Activated CD8-positive, alpha-beta T cell treated with anti-CD3 and anti-CD28 coated beads, Interleukin-2, amount 10 ng/mL, durations not matched to agents 7 days and 5 days (primary cell): ENCODE measurements at regions not wholly inside any gene's neighbourhood (a gene's known extent, or its start where the extent isn't known, plus 50 kb on each side); places are given as distances from the start of the nearest gene placed in this dataset.

Experiments
- ATAC-seq: fragments of 150-1000 bp; cut with Tn5 transposase; one replicate; pipeline ENCODE4 v1.10.0; 2021; ENCODE audit warnings: moderate library complexity
- CTCF ChIA-PET: fragments of 350-600 bp; sonication (Branson Sonifier 250); formaldehyde crosslinking; loops from one replicate; lab custom pipeline; 2021; ENCODE audit warnings: antibody characterized with exemption; lab: Charles Lee
- POLR2A ChIA-PET: fragments of 350-600 bp; sonication (Branson Sonifier 250); formaldehyde crosslinking; loops from one replicate; lab custom pipeline; 2021; ENCODE audit warnings: antibody characterized with exemption; lab: Charles Lee
- DNase-seq: peaks from one replicate; pipeline ENCODE4 v3.0.0-alpha.2; 2020
- H3K27ac Mint-ChIP-seq: one replicate; pipeline ENCODE4 v1.8.0; 2021; ENCODE audit warnings: mild to moderate bottlenecking, mixed read lengths
- H3K27me3 Mint-ChIP-seq: one replicate; pipeline ENCODE4 v1.8.0; 2021; ENCODE audit warnings: low read depth, mixed read lengths
- H3K36me3 Mint-ChIP-seq: one replicate; pipeline ENCODE4 v1.8.0; 2021; ENCODE audit warnings: low read depth, mixed read lengths
- H3K4me1 Mint-ChIP-seq: one replicate; pipeline ENCODE4 v1.8.0; 2021; ENCODE audit warnings: low read depth, mixed read lengths
- H3K4me3 Mint-ChIP-seq: one replicate; pipeline ENCODE4 v1.8.0; 2021; ENCODE audit warnings: mild to moderate bottlenecking, mixed read lengths
- H3K9me3 Mint-ChIP-seq: one replicate; pipeline ENCODE4 v1.8.0; 2022; ENCODE audit warnings: mixed read lengths; ENCODE audit not compliant: insufficient read depth

GRCh38 chr15:69595009-69595791, 142.6 kb downstream of the RPLP1 start:
- no peaks in the 10 kb centered on the region for H3K36me3 Mint-ChIP-seq
- no peak overlapping the region for H3K27ac Mint-ChIP-seq
- H3K4me1 Mint-ChIP-seq, result peaks cover 9% of the 10 kb centered on the region
- DNase-seq (no peak), ATAC-seq (no peak)
- no peaks in the 10 kb centered on the region for H3K9me3 Mint-ChIP-seq
- POLR2A ChIA-PET, result no interaction called here
- CTCF ChIA-PET, result no interaction called here
- H3K4me3 Mint-ChIP-seq, result no peak overlapping the region
- H3K27me3 Mint-ChIP-seq, result peaks cover 33% of the 10 kb centered on the region

- Mint-ChIP-seq H3K27me3 (peaks cover 33% of the 10 kb centered on the region), H3K36me3 (no peaks in the 10 kb centered on the region), H3K4me3 (no peak overlapping the region), H3K9me3 (no peaks in the 10 kb centered on the region), H3K27ac (no peak overlapping the region), H3K4me1 (peaks cover 9% of the 10 kb centered on the region)
- CTCF ChIA-PET, result no interaction called here
- ATAC-seq (no peak), DNase-seq (no peak)
- POLR2A ChIA-PET, result no interaction called here
Measured at GRCh38 chr15:69597061-69597592, 144.5 kb downstream of the RPLP1 start.

- H3K4me3 Mint-ChIP-seq, result no peak overlapping the region
- H3K4me1 Mint-ChIP-seq, result peaks cover 12% of the 10 kb centered on the region
- H3K27ac Mint-ChIP-seq, result no peak overlapping the region
- peaks cover 34% of the 10 kb centered on the region for H3K27me3 Mint-ChIP-seq
- no peaks in the 10 kb centered on the region for H3K9me3 Mint-ChIP-seq
- H3K36me3 Mint-ChIP-seq, result no peaks in the 10 kb centered on the region
- CTCF ChIA-PET, result no interaction called here
- POLR2A ChIA-PET, result interaction anchor here (0.5 kb wide), 1 partner anchor 8 kb away, joined by 3 read pairs; no protein-coding TSS in a partner anchor
- ATAC-seq, result no peak
- no peak for DNase-seq
Measured at GRCh38 chr15:69599271-69599670, 146.7 kb downstream of the RPLP1 start.

- ChIA-PET CTCF (no interaction called here), POLR2A (no interaction called here)
- ATAC-seq (no peak), DNase-seq (no peak)
- Mint-ChIP-seq H3K27ac (no peak overlapping the region), H3K36me3 (no peaks in the 10 kb centered on the region), H3K4me3 (no peak overlapping the region), H3K9me3 (no peaks in the 10 kb centered on the region), H3K4me1 (peaks cover 13% of the 10 kb centered on the region), H3K27me3 (peaks cover 32% of the 10 kb centered on the region)
Measured at GRCh38 chr15:69600556-69601085, 148.0 kb downstream of the RPLP1 start.

- peaks cover 26% of the 10 kb centered on the region for H3K4me1 Mint-ChIP-seq
- H3K27ac Mint-ChIP-seq, result no peak overlapping the region
- DNase-seq (no peak), ATAC-seq (no peak)
- ChIA-PET POLR2A (no interaction called here), CTCF (no interaction called here)
- H3K27me3 Mint-ChIP-seq, result peaks cover 29% of the 10 kb centered on the region
- H3K4me3 Mint-ChIP-seq, result no peak overlapping the region
- no peaks in the 10 kb centered on the region for H3K36me3 Mint-ChIP-seq
- no peaks in the 10 kb centered on the region for H3K9me3 Mint-ChIP-seq
Measured at GRCh38 chr15:69601711-69602504, 149.3 kb downstream of the RPLP1 start.

GRCh38 chr15:69602921-69603320, 150.3 kb downstream of the RPLP1 start:
- CTCF ChIA-PET, result interaction anchor here (0.7 to 0.9 kb wide), 2 partner anchors 12 to 156 kb away, joined by 3 read pairs; no protein-coding TSS in a partner anchor
- no peaks in the 10 kb centered on the region for H3K9me3 Mint-ChIP-seq
- H3K27ac Mint-ChIP-seq, result no peak overlapping the region
- ATAC-seq (no peak), DNase-seq (no peak)
- H3K4me1 Mint-ChIP-seq, result peaks cover 30% of the 10 kb centered on the region
- POLR2A ChIA-PET, result no interaction called here
- H3K27me3 Mint-ChIP-seq, result peaks cover 25% of the 10 kb centered on the region
- no peaks in the 10 kb centered on the region for H3K36me3 Mint-ChIP-seq
- no peak overlapping the region for H3K4me3 Mint-ChIP-seq

- no peak for ATAC-seq
- Mint-ChIP-seq H3K4me3 (no peak overlapping the region), H3K36me3 (no peaks in the 10 kb centered on the region), H3K27me3 (peaks cover 23% of the 10 kb centered on the region), H3K27ac (no peak overlapping the region), H3K4me1 (peaks cover 30% of the 10 kb centered on the region), H3K9me3 (no peaks in the 10 kb centered on the region)
- POLR2A ChIA-PET, result interaction anchor here (0.8 kb wide), 1 partner anchor 11 kb away, joined by 3 read pairs; no protein-coding TSS in a partner anchor
- no peak for DNase-seq
- CTCF ChIA-PET, result interaction anchor here (0.7 to 1.4 kb wide), 3 partner anchors 12 to 155 kb away, joined by 3 to 4 read pairs (median 3); no protein-coding TSS in a partner anchor
Measured at GRCh38 chr15:69603369-69604071, 150.9 kb downstream of the RPLP1 start.

GRCh38 chr15:69604072-69604411, 151.4 kb downstream of the RPLP1 start:
- ChIA-PET POLR2A (interaction anchor here (0.8 kb wide), 1 partner anchor 10 kb away, joined by 3 read pairs; no protein-coding TSS in a partner anchor), CTCF (interaction anchor here (0.9 to 1.4 kb wide), 2 partner anchors 125 to 155 kb away, joined by 3 to 4 read pairs; no protein-coding TSS in a partner anchor)
- ATAC-seq, result no peak
- Mint-ChIP-seq H3K4me3 (no peak overlapping the region), H3K4me1 (peaks cover 30% of the 10 kb centered on the region), H3K27ac (no peak overlapping the region), H3K36me3 (no peaks in the 10 kb centered on the region), H3K27me3 (peaks cover 21% of the 10 kb centered on the region), H3K9me3 (no peaks in the 10 kb centered on the region)
- no peak for DNase-seq

GRCh38 chr15:69606144-69606543, 153.5 kb downstream of the RPLP1 start:
- ChIA-PET POLR2A (interaction anchor here (0.6 to 1.0 kb wide), 2 partner anchors 12 to 62 kb away, joined by 3 read pairs; no protein-coding TSS in a partner anchor), CTCF (no interaction called here)
- Mint-ChIP-seq H3K27me3 (peaks cover 21% of the 10 kb centered on the region), H3K4me3 (no peak overlapping the region), H3K9me3 (no peaks in the 10 kb centered on the region), H3K4me1 (peaks cover 30% of the 10 kb centered on the region), H3K36me3 (no peaks in the 10 kb centered on the region), H3K27ac (peak overlapping the region; percentile 8)
- DNase-seq (peak; percentile 34), ATAC-seq (peak; percentile 33)

- POLR2A ChIA-PET, result interaction anchor here (1.0 kb wide), 1 partner anchor 13 kb away, joined by 3 read pairs; no protein-coding TSS in a partner anchor
- no peak overlapping the region for H3K27ac Mint-ChIP-seq
- H3K27me3 Mint-ChIP-seq, result peaks cover 21% of the 10 kb centered on the region
- H3K4me3 Mint-ChIP-seq, result no peak overlapping the region
- ATAC-seq (no peak), DNase-seq (no peak)
- no peaks in the 10 kb centered on the region for H3K9me3 Mint-ChIP-seq
- peaks cover 30% of the 10 kb centered on the region for H3K4me1 Mint-ChIP-seq
- CTCF ChIA-PET, result no interaction called here
- H3K36me3 Mint-ChIP-seq, result no peaks in the 10 kb centered on the region
Measured at GRCh38 chr15:69606921-69607500, 154.4 kb downstream of the RPLP1 start.

- CTCF ChIA-PET, result no interaction called here
- no peak overlapping the region for H3K27ac Mint-ChIP-seq
- no peak for DNase-seq
Measured at GRCh38 chr15:69608661-69609060, 156.0 kb downstream of the RPLP1 start.

More at GRCh38 chr15:69608661-69609060, 156.0 kb downstream of the RPLP1 start:
- ATAC-seq, result no peak
- POLR2A ChIA-PET, result no interaction called here
- H3K4me1 Mint-ChIP-seq, result peaks cover 30% of the 10 kb centered on the region
- H3K4me3 Mint-ChIP-seq, result no peak overlapping the region
- H3K27me3 Mint-ChIP-seq, result peaks cover 11% of the 10 kb centered on the region
- no peaks in the 10 kb centered on the region for H3K36me3 Mint-ChIP-seq
- no peaks in the 10 kb centered on the region for H3K9me3 Mint-ChIP-seq
